BE2C (cell line): ENCODE measurements at regions not wholly inside any gene's neighbourhood (a gene's known extent, or its start where the extent isn't known, plus 50 kb on each side); places are given as distances from the start of the nearest gene placed in this dataset.

ENCODE experiments used
- DNase-seq: peaks from one replicate; pipeline ENCODE4 v3.0.0-alpha.2; 2020
- H3K27me3 ChIP-seq: fragments of 250-450 bp; sonication (Bioruptor Pico); 2 replicates; pipeline ENCODE4 v1.5.1; 2020; ENCODE audit warnings: mild to moderate bottlenecking
- H3K36me3 ChIP-seq: fragments of 250-450 bp; sonication (Bioruptor Pico); 2 replicates; pipeline ENCODE4 v1.5.1; 2020; ENCODE audit warnings: mild to moderate bottlenecking
- H3K4me1 ChIP-seq: fragments of 250-450 bp; sonication (Bioruptor Pico); 2 replicates; pipeline ENCODE4 v1.5.1; 2020
- H3K4me3 ChIP-seq: 2 replicates; pipeline ENCODE4 v1.5.1; 2011; ENCODE audit warnings: low read depth, low read length
- H3K9me3 ChIP-seq: fragments of 250-450 bp; sonication (Bioruptor Pico); 2 replicates; pipeline ENCODE4 v1.5.1; 2020
- TF ChIP-seq, protein P1 (sequence below): IDR thresholded peaks from 2 replicates; pipeline ENCODE4 v1.5.1; 2012; ENCODE audit warnings: mild to moderate bottlenecking, low read depth, low read length

DNA sequence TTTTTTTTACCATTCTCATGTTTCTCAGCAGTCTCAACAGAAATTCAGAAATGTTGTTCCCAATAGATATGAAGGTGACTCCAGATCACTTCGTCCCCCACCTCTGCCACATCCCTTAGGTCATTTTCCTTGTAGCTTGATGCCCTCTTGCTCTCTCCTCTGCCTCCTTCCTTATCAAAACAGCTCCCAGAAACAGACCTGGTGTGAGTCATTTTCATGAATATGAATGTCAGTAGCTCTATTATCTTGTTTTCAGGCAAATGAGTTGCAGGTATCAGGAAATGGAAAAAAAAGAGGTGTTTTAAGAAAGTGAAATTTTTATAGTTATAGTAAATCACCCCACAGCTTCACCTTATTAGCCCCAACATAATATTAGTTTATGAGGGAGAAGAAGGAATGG, 539.3 kb downstream of the SUCLA2 start:
- no peak overlapping the region for H3K4me3 ChIP-seq
- DNase-seq, result no peak
- H3K36me3 ChIP-seq, result no peaks in the 10 kb centered on the region
- no peaks in the 10 kb centered on the region for H3K27me3 ChIP-seq
- H3K9me3 ChIP-seq, result no peaks in the 10 kb centered on the region
- TF ChIP-seq, protein P1, sequence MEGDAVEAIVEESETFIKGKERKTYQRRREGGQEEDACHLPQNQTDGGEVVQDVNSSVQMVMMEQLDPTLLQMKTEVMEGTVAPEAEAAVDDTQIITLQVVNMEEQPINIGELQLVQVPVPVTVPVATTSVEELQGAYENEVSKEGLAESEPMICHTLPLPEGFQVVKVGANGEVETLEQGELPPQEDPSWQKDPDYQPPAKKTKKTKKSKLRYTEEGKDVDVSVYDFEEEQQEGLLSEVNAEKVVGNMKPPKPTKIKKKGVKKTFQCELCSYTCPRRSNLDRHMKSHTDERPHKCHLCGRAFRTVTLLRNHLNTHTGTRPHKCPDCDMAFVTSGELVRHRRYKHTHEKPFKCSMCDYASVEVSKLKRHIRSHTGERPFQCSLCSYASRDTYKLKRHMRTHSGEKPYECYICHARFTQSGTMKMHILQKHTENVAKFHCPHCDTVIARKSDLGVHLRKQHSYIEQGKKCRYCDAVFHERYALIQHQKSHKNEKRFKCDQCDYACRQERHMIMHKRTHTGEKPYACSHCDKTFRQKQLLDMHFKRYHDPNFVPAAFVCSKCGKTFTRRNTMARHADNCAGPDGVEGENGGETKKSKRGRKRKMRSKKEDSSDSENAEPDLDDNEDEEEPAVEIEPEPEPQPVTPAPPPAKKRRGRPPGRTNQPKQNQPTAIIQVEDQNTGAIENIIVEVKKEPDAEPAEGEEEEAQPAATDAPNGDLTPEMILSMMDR, result no peak
- H3K4me1 ChIP-seq, result no peaks in the 10 kb centered on the region; the same call in 1 of the 2 replicates

DNA sequence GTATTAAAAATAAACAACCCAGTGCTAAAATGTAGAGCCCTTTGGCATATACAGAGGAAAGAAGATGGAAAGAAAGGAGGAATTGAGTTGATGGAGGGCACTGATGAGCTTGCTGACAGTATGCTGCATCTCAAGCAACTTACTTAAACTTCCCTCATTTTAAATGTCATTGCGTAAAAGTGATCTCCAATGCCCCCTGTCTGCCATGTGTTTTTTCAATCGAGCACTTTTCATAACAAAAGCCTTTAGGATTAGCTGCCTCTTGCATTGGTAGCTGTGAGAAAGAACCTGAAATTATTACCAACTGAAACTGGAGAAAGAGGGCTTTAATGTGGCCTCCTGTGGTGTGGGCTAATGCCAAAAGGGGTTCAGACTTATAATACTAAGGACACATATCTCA, 541.6 kb downstream of the SUCLA2 start:
- Histone ChIP-seq H3K9me3 (no peaks in the 10 kb centered on the region), H3K4me1 (no peaks in the 10 kb centered on the region; the same call in 1 of the 2 replicates), H3K27me3 (no peaks in the 10 kb centered on the region), H3K36me3 (no peaks in the 10 kb centered on the region), H3K4me3 (no peak overlapping the region)
- TF ChIP-seq, protein P1, result peak; percentile 49
- DNase-seq, result no peak

DNA sequence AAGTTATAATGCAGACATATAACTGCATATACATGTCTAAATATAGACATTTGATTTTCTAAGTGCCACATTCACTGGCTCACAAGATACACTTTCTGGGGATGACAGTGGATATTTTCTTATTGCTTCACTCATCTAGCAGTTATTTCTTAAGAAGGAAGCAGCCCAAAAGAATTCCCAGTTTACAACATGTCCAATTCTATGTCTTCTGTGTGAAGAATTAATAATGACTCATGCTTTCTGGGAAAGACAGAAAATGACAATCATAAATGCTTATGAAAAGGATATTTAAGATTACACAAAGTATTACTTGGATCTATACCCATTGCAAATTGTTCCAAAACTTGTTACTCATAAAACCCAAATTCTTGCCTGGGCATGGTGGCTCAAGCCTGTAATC, 543.4 kb downstream of the SUCLA2 start:
- Histone ChIP-seq H3K4me1 (no peaks in the 10 kb centered on the region; the same call in 1 of the 2 replicates), H3K9me3 (no peaks in the 10 kb centered on the region), H3K4me3 (no peak overlapping the region), H3K27me3 (no peaks in the 10 kb centered on the region), H3K36me3 (no peaks in the 10 kb centered on the region)
- DNase-seq, result no peak
- TF ChIP-seq, protein P1, result no peak

GRCh38 chr13:47455626-47456025, 545.4 kb downstream of the SUCLA2 start:
- peak; percentile 14 for DNase-seq
- no peaks in the 10 kb centered on the region for H3K4me1 ChIP-seq
- TF ChIP-seq, protein P1, result peak; percentile 30
- H3K36me3 ChIP-seq, result no peaks in the 10 kb centered on the region
- H3K27me3 ChIP-seq, result no peaks in the 10 kb centered on the region
- no peak overlapping the region for H3K4me3 ChIP-seq
- H3K9me3 ChIP-seq, result no peaks in the 10 kb centered on the region

DNA sequence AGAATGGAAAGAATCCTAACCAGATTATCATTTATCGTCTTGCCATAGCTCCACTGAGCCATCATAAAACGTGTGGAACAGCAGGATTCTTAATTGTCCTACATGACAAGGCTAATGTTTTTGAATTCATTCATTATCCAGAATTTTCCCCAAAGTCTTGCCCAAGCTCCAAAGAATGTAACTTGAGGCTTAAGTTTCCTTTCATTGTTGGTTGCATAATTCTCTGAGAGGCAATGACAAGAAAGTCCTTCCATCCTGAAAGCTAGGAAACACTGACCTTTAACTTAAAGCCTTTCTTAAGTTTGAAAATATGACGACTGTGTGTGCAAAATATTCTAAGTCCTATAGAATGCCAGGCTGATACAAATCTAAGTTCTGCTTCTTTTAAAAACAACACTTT, 546.1 kb downstream of the SUCLA2 start:
- TF ChIP-seq, protein P1, result no peak
- Histone ChIP-seq H3K36me3 (no peaks in the 10 kb centered on the region), H3K4me1 (no peaks in the 10 kb centered on the region), H3K27me3 (no peaks in the 10 kb centered on the region), H3K4me3 (no peak overlapping the region), H3K9me3 (no peaks in the 10 kb centered on the region)
- no peak for DNase-seq

DNA sequence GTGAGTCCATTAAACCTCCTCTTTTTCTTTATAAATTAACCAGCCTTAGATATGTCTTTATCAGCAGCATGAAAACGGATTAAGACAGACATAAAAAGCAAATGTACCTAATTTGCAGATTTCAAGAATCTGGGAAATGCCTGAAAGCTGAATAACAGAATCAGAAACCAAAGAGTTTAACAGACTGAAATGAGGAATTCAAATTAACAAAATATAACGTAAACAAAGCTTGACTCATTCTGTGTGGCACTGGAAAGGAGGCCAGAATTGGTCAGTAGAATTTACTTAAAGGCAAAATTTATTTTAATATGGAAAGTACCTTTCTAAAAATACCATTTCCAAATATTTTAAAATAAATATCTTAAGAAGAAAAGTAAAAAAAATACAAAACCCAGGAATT, 540.6 kb upstream of the HTR2A start:
- no peaks in the 10 kb centered on the region for H3K4me1 ChIP-seq
- H3K27me3 ChIP-seq, result no peaks in the 10 kb centered on the region
- no peak overlapping the region for H3K4me3 ChIP-seq
- H3K9me3 ChIP-seq, result no peaks in the 10 kb centered on the region
- TF ChIP-seq, protein P1, result no peak
- no peak for DNase-seq
- no peaks in the 10 kb centered on the region for H3K36me3 ChIP-seq
